ENCODE measurements at regions not wholly inside any gene's neighbourhood (a gene's known extent, or its start where the extent isn't known, plus 50 kb on each side); places are given as distances from the start of the nearest gene placed in this dataset.

DNA sequence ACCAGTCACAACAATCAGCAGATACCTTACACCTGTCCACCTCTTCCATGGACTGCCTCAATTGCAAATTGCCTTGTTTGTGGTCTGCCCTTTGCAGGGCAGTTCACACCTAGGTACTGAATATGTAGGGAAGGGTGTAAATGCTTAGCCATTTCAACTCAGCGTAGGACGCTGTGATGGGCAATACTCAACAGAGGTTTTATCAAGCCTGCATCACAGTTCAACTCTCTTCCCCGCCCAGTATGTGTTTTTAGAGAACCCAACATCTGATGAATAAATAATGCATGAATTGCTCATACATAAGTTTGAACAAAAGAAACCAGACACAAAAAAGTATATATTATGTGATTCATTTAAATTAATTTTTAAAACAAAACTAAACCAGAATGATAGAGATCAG, 124.4 kb downstream of the P2RY1 start:
- TF ChIP-seq, protein P1, sequence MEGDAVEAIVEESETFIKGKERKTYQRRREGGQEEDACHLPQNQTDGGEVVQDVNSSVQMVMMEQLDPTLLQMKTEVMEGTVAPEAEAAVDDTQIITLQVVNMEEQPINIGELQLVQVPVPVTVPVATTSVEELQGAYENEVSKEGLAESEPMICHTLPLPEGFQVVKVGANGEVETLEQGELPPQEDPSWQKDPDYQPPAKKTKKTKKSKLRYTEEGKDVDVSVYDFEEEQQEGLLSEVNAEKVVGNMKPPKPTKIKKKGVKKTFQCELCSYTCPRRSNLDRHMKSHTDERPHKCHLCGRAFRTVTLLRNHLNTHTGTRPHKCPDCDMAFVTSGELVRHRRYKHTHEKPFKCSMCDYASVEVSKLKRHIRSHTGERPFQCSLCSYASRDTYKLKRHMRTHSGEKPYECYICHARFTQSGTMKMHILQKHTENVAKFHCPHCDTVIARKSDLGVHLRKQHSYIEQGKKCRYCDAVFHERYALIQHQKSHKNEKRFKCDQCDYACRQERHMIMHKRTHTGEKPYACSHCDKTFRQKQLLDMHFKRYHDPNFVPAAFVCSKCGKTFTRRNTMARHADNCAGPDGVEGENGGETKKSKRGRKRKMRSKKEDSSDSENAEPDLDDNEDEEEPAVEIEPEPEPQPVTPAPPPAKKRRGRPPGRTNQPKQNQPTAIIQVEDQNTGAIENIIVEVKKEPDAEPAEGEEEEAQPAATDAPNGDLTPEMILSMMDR (IDR thresholded peaks at IDR 0.05) = no peak

DNA sequence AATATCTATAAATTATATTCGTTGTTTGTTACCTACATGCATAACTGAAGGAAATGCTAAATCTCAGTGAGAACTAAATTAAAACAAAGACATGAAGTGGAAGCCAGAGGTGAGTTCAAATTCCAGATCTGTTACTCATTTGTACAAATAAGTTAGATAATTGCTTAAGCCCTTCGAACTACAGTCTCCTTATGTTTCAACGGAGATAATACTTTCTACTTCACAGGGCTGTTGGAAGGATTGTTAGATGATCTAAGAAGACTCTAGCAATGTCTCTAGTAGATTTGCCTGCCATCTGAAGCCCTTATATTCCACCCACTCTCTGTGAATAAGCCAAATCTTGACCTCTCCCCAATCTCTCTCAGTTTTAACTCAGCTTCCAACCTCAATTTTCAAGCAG, 125.8 kb downstream of the P2RY1 start:
- Histone ChIP-seq H3K4me3 (no peak overlapping the region), H3K27ac (no peak overlapping the region), H3K36me3 (no peaks in the 10 kb centered on the region), H3K4me1 (no peaks in the 10 kb centered on the region), H3K9me3 (no peaks in the 10 kb centered on the region), H3K27me3 (no peaks in the 10 kb centered on the region)
- no peak for DNase-seq (ENCODE audit: low spot score)
- TF ChIP-seq, protein P1 (IDR thresholded peaks at IDR 0.05) = no peak

More for the DNA sequence above, 124.4 kb downstream of the P2RY1 start:
- Histone ChIP-seq H3K27me3 (no peaks in the 10 kb centered on the region), H3K27ac (no peak overlapping the region), H3K4me3 (no peak overlapping the region), H3K36me3 (no peaks in the 10 kb centered on the region), H3K4me1 (no peaks in the 10 kb centered on the region), H3K9me3 (no peaks in the 10 kb centered on the region)
- DNase-seq (ENCODE audit: low spot score) = no peak

DNA sequence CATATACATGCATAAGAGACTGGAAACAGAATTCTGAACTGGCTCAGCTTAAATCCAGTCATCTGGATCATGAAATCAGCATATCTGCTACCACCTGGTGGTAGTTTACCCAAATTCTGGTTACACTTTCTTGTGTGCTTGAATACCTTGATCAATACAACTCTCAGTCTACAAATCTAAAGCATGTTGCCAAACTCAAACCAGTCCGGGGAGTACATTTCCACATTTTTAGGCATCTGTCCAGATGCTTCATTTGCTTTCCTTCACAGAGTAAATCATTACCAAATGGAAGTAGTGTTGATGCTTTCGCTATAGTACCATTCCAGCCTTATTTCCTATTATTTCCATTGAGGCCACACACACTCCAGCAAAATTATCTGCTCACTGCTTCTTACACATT, 126.4 kb downstream of the P2RY1 start:
- Histone ChIP-seq H3K27ac (no peak overlapping the region), H3K27me3 (no peaks in the 10 kb centered on the region), H3K9me3 (peaks cover 0 to 3% of the 10 kb centered on the region in 2 donors), H3K36me3 (no peaks in the 10 kb centered on the region), H3K4me3 (no peak overlapping the region), H3K4me1 (no peaks in the 10 kb centered on the region)
- TF ChIP-seq, protein P1 (IDR thresholded peaks at IDR 0.05) = peak in 1 of 2 donors; percentile 43
- no peak for DNase-seq (ENCODE audit: low spot score)

DNA sequence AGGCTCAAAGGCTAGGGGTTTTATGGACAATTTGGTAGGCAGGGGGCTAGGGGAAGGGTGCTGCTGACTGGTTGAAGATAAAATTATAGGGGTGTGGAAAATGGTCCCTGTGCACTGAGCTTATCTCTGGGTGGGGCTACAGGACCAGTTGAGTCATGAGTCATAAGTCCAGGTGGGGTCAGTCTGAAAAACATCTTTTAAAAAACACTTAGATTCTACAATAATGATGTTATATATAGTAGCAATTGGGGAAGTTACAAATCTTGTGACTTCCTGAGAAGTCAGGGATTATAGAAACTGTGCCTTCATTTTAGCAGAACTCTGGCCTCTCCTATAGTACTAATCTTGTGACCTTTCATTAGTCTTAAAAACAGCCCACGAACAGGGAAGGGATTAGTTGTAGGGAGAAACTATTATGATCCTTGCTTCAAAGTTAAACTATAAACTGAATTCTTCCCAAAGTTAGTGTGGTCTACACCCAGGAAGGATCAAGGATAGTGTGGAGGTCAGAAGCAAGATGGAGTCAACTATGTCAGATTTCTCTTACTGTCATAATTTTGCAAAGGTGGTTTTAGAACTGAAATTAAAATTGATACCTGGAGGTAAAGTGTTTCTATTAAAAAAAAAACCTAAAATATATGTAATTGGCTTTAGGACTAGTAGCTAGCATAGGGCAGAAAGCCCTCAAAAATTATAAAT, 130.1 kb downstream of the P2RY1 start:
- no peak overlapping the region for H3K27ac ChIP-seq
- H3K27me3 ChIP-seq = no peaks in the 10 kb centered on the region
- DNase-seq (ENCODE audit: low spot score) = no peak
- no peaks in the 10 kb centered on the region for H3K36me3 ChIP-seq
- H3K4me3 ChIP-seq = no peak overlapping the region
- peaks cover 0 to 13% of the 10 kb centered on the region in 2 donors for H3K9me3 ChIP-seq
- H3K4me1 ChIP-seq = no peaks in the 10 kb centered on the region
- TF ChIP-seq, protein P1 (IDR thresholded peaks at IDR 0.05) = no peak

DNA sequence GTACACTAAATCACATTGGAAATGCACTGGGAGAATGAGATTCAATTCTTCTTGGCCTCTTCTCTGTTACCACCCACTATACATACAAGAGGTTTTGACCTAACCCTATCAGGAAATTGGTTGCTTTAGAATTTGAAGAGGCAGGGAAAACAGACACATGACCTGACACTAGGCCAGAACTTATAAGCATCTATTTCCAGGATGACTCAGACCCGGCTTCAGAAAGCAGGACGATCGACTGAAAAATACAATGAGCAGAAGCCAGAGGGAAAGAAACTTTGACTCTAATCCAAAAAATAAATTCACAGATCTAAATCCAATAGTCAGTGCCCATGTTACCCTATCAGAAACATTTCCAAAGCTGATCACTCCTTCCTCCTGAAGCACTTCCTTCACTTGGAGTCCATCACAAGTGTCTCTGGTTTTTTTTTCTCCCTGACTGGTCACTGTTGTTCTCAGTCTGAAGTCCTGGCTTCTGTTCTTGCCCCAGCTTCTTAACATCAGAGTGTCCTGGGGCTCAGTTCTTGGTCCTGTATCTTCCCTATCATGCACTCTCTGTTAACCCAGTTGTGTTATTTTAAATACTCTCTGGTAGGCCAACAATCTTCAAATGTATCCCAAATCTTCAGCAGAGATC, 133.6 kb downstream of the P2RY1 start:
- H3K27ac ChIP-seq = no peak overlapping the region
- no peak overlapping the region for H3K4me3 ChIP-seq
- H3K9me3 ChIP-seq = peaks cover 0 to 13% of the 10 kb centered on the region in 2 donors
- no peaks in the 10 kb centered on the region for H3K36me3 ChIP-seq
- H3K4me1 ChIP-seq = no peaks in the 10 kb centered on the region
- H3K27me3 ChIP-seq = no peaks in the 10 kb centered on the region
- DNase-seq (ENCODE audit: low spot score) = no peak
- TF ChIP-seq, protein P1 (IDR thresholded peaks at IDR 0.05) = no peak

All from right atrium auricular region (tissue), 2 donors.